EL (cell line): ENCODE measurements at regions not wholly inside any gene's neighbourhood (a gene's known extent, or its start where the extent isn't known, plus 50 kb on each side); places are given as distances from the start of the nearest gene placed in this dataset.
"Not testable (repeated sequence)": the region's sequence is repeated elsewhere in the genome, so short reads cannot be mapped to it uniquely, and the experiment has no call there.

Experiments
- DNase-seq: peaks from one replicate; pipeline ENCODE4 v3.0.0-alpha.2; 2016

- DNase-seq, result no peak
Measured at GRCh38 chr5:12999667-13000066, 944.8 kb downstream of the DNAH5 start.

GRCh38 chr5:12985142-12985541 lies 959.3 kb downstream of the DNAH5 start:
- no peak for DNase-seq

DNA sequence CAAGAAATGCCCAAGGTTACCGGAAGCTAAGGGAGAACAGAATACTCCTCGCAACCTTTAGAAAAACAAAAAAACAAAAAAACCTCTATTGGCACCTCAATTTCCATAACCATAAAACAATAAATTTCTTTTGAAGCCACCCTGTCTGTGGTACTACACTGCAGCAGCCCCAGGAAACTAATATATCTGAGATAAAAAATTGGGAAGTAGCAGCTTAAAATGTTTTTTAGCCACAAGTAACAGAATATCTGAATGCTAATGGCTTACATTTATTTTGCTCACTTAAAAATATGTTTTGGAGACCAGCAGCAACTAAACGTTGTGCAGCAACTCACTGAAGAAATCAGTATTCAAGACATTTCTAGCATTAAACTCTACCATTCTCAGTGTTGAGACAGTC lies 969.6 kb downstream of the DNAH5 start:
- DNase-seq, result no peak

DNA sequence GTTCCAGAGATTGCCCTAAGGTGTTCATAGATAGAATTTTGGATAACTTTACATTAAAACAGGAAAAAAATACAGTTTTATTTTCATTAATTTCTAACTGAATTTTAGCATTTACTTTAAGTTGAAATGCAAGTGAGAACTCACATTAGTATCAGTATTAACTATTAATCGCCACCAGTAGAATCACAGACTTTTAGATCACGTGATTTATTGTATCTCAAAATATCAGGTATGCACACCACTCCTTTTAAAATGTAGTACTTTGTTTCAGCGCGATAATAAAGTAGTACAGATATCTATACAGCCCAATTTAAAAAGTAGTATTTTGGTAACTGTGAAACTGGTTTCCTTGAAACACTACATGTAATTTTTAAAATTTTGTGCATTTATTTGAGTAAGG lies 978.7 kb downstream of the DNAH5 start:
- no peak for DNase-seq

GRCh38 chr5:12959713-12960112 lies 984.8 kb downstream of the DNAH5 start:
- no peak for DNase-seq

- DNase-seq, result no peak
Measured at GRCh38 chr5:12952409-12952808, 992.1 kb downstream of the DNAH5 start.

DNA sequence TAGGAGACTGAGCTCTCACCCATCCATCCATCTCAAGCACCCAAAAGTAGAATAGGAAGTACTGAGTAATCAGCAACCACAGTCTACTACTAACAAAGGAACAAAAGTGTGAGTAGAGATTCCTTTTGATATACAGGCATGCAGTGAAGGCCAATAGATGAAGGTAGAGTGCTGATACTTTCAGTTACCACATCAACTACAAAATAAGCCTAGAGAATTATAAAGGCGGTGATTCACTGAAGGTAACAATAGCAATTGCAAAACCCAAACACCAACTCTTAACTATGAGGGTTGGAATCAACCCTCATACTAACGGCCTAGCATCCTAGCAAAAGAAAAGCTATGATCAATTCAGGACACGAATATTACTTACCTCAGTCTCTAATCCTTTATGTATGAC lies 992.6 kb downstream of the DNAH5 start:
- no peak for DNase-seq

GRCh38 chr5:12947379-12947778 lies 997.1 kb downstream of the DNAH5 start:
- DNase-seq, result no peak

GRCh38 chr5:12945477-12945876 lies 999.0 kb downstream of the DNAH5 start:
- DNase-seq, result not testable (repeated sequence)

GRCh38 chr5:12936221-12936620 lies 1008.3 kb downstream of the DNAH5 start:
- no peak for DNase-seq

DNA sequence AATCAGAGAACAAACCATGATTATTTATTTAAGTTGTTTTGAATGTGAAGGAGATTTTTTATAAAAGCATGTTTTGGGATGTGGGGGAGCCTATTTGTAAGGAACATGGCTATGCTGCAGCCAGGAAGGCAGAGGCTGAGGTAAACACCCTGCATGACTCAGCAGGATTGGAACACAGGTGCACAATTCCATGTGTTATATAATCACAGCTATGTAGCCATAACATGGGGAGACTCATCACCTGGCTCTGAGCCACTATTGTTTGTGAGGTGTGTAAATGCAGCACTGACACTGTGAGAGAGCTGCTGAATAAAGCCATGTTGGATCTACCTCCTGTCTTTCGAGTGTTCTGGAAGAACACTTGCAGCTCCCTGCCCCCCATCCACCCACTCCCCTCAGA lies 1009.8 kb downstream of the DNAH5 start:
- no peak for DNase-seq

DNA sequence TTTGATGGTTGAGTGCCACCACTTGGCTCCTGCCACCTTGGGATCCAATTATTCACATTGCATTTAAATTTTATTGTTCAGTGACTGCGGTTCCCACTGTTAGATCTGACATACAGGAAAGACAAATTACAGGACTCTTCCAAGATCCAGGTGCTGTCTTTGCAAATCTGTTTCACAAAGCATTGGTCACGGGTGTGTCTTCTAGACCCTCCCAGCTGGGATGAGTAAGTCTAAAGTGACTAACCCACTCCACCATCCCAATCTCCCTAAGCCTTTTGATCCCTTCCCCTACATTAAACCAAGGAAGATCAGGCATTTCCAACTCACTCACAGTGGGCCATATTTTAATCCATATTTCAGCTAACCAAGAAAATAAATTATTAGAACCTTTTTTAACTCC lies 1016.3 kb upstream of the CTNND2 start:
- no peak for DNase-seq

- no peak for DNase-seq
Measured at GRCh38 chr5:12911156-12911555, 1006.9 kb upstream of the CTNND2 start.

- DNase-seq, result no peak
Measured at GRCh38 chr5:12910641-12911040, 1006.4 kb upstream of the CTNND2 start.

GRCh38 chr5:12902611-12903010 lies 998.4 kb upstream of the CTNND2 start:
- no peak for DNase-seq

GRCh38 chr5:12901696-12902095 lies 997.5 kb upstream of the CTNND2 start:
- no peak for DNase-seq

GRCh38 chr5:12896086-12896485 lies 991.8 kb upstream of the CTNND2 start:
- DNase-seq, result no peak

- DNase-seq, result no peak
Measured at GRCh38 chr5:12885018-12885417, 980.8 kb upstream of the CTNND2 start.

DNA sequence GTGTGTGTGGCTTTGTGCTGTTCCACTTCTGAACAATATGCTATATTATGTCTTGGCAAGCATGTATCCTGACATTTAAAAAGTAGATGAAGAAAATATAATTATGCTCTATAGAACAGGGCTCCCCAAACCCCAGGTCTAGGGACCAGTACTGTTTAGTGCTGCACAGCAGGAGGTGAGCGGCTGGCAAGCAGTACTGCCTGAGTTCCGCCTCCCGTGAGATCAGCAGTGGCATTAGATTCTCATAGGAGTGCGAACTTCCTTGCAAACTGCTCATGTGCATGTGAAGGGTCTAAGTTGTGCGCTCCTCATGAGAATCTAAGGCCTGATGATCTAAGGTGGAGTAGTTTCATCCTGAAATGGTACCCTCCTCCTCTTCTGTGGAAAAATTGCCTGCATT lies 979.1 kb upstream of the CTNND2 start:
- DNase-seq, result no peak

- no peak for DNase-seq
Measured at GRCh38 chr5:12876541-12877298, 972.5 kb upstream of the CTNND2 start.

GRCh38 chr5:12870872-12871539 lies 966.8 kb upstream of the CTNND2 start:
- no peak for DNase-seq

DNA sequence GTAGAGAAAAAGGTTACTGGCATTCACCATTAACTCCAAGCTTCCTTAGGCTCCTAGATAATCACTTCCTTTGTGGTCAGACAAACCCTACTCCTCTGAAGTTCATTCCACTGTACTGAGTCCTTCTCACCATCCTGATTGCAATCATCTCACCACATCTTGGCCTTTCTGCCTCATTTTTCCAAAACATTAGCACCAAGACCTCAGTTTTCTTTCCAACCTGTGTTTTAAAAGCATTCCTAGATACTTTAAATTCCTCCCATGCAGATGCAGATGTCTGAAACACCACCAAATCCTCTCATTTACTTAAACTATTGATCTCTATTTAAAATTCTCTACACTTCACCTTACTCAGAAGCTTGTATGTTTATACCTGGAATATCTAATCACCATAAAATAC lies 961.3 kb upstream of the CTNND2 start:
- DNase-seq, result no peak

DNA sequence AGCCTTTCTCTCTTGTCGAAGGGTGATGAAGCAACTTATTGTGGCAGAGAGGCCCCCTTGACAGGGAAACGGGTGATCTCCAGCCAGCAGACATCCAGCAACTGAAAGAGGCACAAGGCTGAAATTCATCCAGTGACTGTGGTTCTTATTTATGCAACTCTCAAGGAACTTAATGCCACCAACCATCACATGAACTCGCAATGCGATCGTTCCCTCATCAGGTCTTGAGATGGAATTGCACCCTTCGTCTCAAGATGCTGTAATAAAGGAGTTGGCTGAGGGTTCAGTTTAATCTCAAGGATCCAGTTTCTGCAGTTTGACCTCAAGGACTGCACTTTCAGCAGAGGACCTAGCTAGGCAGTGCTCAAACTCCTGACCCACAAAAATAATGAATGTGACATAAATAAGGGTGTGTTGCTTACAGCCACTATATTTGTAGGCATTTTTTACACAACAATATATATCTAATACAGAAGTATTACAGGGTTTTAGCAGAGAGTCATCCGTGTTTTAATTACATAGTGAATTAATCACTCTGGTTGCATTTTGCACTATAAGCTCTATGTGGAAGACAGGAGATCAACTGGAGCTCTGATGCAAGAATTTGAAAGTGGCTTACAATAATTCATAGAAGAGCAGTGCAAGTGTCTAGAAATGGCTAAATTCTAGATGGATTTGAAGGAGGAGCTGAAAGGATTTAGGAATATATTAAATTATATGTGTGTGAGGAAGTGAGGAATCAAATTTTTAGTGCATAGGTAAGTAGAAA lies 957.8 kb upstream of the CTNND2 start:
- DNase-seq, result no peak

DNA sequence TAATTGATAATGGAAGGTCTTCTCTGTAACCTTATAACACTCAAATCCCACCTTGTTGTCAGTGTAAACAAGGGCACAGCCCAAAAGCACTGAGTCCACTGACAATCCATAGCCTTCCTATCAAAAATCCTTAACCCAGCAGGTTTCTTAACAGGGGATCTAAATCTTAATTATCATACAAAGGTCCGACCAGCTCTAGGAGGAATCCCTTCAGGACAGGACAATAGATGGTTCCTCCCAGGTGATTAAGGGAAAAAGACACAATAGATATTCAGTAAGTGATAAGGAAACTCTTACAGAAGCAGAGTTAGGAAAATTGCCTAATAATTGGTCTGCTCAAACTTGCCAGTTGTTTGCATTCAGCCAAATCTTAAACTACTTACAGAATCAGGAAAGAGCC lies 951.9 kb upstream of the CTNND2 start:
- DNase-seq, result not testable (repeated sequence)
